Skeletal muscle satellite cell (primary cell): ENCODE measurements at regions not wholly inside any gene's neighbourhood (a gene's known extent, or its start where the extent isn't known, plus 50 kb on each side); places are given as distances from the start of the nearest gene placed in this dataset.
A peak's percentile ranks its signal among the peaks of the same experiment; 100 is the strongest.

ENCODE experiments used
- H3K27me3 ChIP-seq: 2 replicates; pipeline ENCODE4 v1.7.0; 2013; ENCODE audit warnings: low read length; ENCODE audit not compliant: control insufficient read depth, insufficient read depth
- H3K36me3 ChIP-seq: 2 replicates; pipeline ENCODE4 v1.7.0; 2013; ENCODE audit warnings: mild to moderate bottlenecking, control low read depth, low read length; ENCODE audit not compliant: insufficient read depth
- H3K4me1 ChIP-seq: 2 replicates; pipeline ENCODE4 v1.7.0; 2013; ENCODE audit warnings: low read length; ENCODE audit not compliant: control insufficient read depth, insufficient read depth
- H3K4me2 ChIP-seq: 2 replicates; pipeline ENCODE4 v1.7.0; 2013; ENCODE audit warnings: mild to moderate bottlenecking, low read length
- H3K4me3 ChIP-seq: 2 replicates; pipeline ENCODE4 v1.7.0; 2013; ENCODE audit warnings: low read length
- H3K9ac ChIP-seq: 2 replicates; pipeline ENCODE4 v1.7.0; 2013; ENCODE audit warnings: mild to moderate bottlenecking, low read depth, low read length, moderate library complexity
- H3K9me3 ChIP-seq: replicated peaks from 2 replicates; pipeline ENCODE4 v1.7.0; 2013; ENCODE audit warnings: mild to moderate bottlenecking, control low read depth, low read length

GRCh38 chr1:59025898-59026426 is 242.1 kb upstream of the JUN start:
- H3K4me3 ChIP-seq = no peak overlapping the region
- H3K9ac ChIP-seq = no peak overlapping the region
- peaks cover 42% of the 10 kb centered on the region for H3K4me1 ChIP-seq
- H3K36me3 ChIP-seq = no peaks in the 10 kb centered on the region
- H3K9me3 ChIP-seq = no peaks in the 10 kb centered on the region
- H3K4me2 ChIP-seq = no peak overlapping the region
- no peaks in the 10 kb centered on the region for H3K27me3 ChIP-seq

GRCh38 chr1:59026472-59026948 is 242.7 kb upstream of the JUN start:
- Histone ChIP-seq H3K9ac (no peak overlapping the region), H3K27me3 (no peaks in the 10 kb centered on the region), H3K36me3 (no peaks in the 10 kb centered on the region), H3K4me3 (no peak overlapping the region), H3K9me3 (no peaks in the 10 kb centered on the region), H3K4me1 (peaks cover 42% of the 10 kb centered on the region), H3K4me2 (no peak overlapping the region)

- Histone ChIP-seq H3K9me3 (no peaks in the 10 kb centered on the region), H3K27me3 (no peaks in the 10 kb centered on the region), H3K36me3 (no peaks in the 10 kb centered on the region), H3K4me2 (no peak overlapping the region), H3K4me1 (peaks cover 42% of the 10 kb centered on the region), H3K9ac (no peak overlapping the region), H3K4me3 (no peak overlapping the region)
Observed at GRCh38 chr1:59027177-59027576, 243.3 kb upstream of the JUN start.

- Histone ChIP-seq H3K9me3 (no peaks in the 10 kb centered on the region), H3K27me3 (no peaks in the 10 kb centered on the region), H3K9ac (no peak overlapping the region), H3K4me1 (peaks cover 42% of the 10 kb centered on the region), H3K4me3 (no peak overlapping the region), H3K4me2 (no peak overlapping the region), H3K36me3 (no peaks in the 10 kb centered on the region)
Observed at GRCh38 chr1:59028048-59028447, 244.2 kb upstream of the JUN start.

- H3K4me1 ChIP-seq = peaks cover 42% of the 10 kb centered on the region
- no peaks in the 10 kb centered on the region for H3K27me3 ChIP-seq
- no peaks in the 10 kb centered on the region for H3K9me3 ChIP-seq
- no peak overlapping the region for H3K4me3 ChIP-seq
- H3K36me3 ChIP-seq = no peaks in the 10 kb centered on the region
- H3K9ac ChIP-seq = no peak overlapping the region
- peak overlapping the region; percentile 14 for H3K4me2 ChIP-seq
Observed at GRCh38 chr1:59029411-59030167, 245.7 kb upstream of the JUN start.

- Histone ChIP-seq H3K27me3 (no peaks in the 10 kb centered on the region), H3K9me3 (no peaks in the 10 kb centered on the region), H3K4me3 (no peak overlapping the region), H3K9ac (no peak overlapping the region), H3K4me2 (no peak overlapping the region), H3K4me1 (peaks cover 16% of the 10 kb centered on the region), H3K36me3 (no peaks in the 10 kb centered on the region)
Observed at GRCh38 chr1:59032228-59032627, 248.4 kb upstream of the JUN start.

GRCh38 chr1:59033761-59034160 is 249.9 kb upstream of the JUN start:
- peaks cover 14% of the 10 kb centered on the region for H3K4me1 ChIP-seq
- no peaks in the 10 kb centered on the region for H3K9me3 ChIP-seq
- H3K4me2 ChIP-seq = no peak overlapping the region
- no peaks in the 10 kb centered on the region for H3K27me3 ChIP-seq
- H3K9ac ChIP-seq = no peak overlapping the region
- H3K4me3 ChIP-seq = no peak overlapping the region
- no peaks in the 10 kb centered on the region for H3K36me3 ChIP-seq

GRCh38 chr1:59034925-59035324 is 251.1 kb upstream of the JUN start:
- Histone ChIP-seq H3K9me3 (no peaks in the 10 kb centered on the region), H3K4me2 (no peak overlapping the region), H3K9ac (no peak overlapping the region), H3K4me3 (no peak overlapping the region), H3K4me1 (peaks cover 5% of the 10 kb centered on the region), H3K36me3 (no peaks in the 10 kb centered on the region), H3K27me3 (no peaks in the 10 kb centered on the region)

- Histone ChIP-seq H3K4me1 (peaks cover 11% of the 10 kb centered on the region), H3K4me2 (no peak overlapping the region), H3K9me3 (no peaks in the 10 kb centered on the region), H3K27me3 (no peaks in the 10 kb centered on the region), H3K4me3 (no peak overlapping the region), H3K36me3 (no peaks in the 10 kb centered on the region), H3K9ac (no peak overlapping the region)
Observed at GRCh38 chr1:59039551-59039950, 255.7 kb upstream of the JUN start.

- no peaks in the 10 kb centered on the region for H3K36me3 ChIP-seq
- no peaks in the 10 kb centered on the region for H3K9me3 ChIP-seq
- H3K4me1 ChIP-seq = peaks cover 11% of the 10 kb centered on the region
- H3K9ac ChIP-seq = no peak overlapping the region
- H3K4me3 ChIP-seq = no peak overlapping the region
- H3K27me3 ChIP-seq = no peaks in the 10 kb centered on the region
- no peak overlapping the region for H3K4me2 ChIP-seq
Observed at GRCh38 chr1:59040486-59040885, 256.4 kb upstream of the FGGY start.

GRCh38 chr1:59041646-59042277 is 255.1 kb upstream of the FGGY start:
- no peaks in the 10 kb centered on the region for H3K27me3 ChIP-seq
- H3K9me3 ChIP-seq = no peaks in the 10 kb centered on the region
- H3K4me2 ChIP-seq = no peak overlapping the region
- H3K36me3 ChIP-seq = no peaks in the 10 kb centered on the region
- no peak overlapping the region for H3K4me3 ChIP-seq
- H3K4me1 ChIP-seq = peaks cover 11% of the 10 kb centered on the region
- H3K9ac ChIP-seq = no peak overlapping the region
